HepG2 (cell line): ENCODE measurements at regions not wholly inside any gene's neighbourhood (a gene's known extent, or its start where the extent isn't known, plus 50 kb on each side); places are given as distances from the start of the nearest gene placed in this dataset.

Source experiments
- ATAC-seq: fragments of 200-7000 bp; cut with Tn5 transposase; 3 replicates; pipeline ENCODE4 v1.9.1; 2020; ENCODE audit warnings: mild to moderate bottlenecking, moderate library complexity
- BruUV-seq: library from RNA; stranded (reverse); fragments of 400-500 nt; replicated peaks from 2 replicates; lab custom pipeline; 2021; lab: Mats Ljungman, UMichigan
- CTCF ChIA-PET: fragments of 300-600 bp; formaldehyde crosslinking; extraction: SDS; loops from one replicate; lab custom pipeline; 2021; ENCODE audit warnings: low total read pairs, inconsistent platforms, low intra/inter-chr PET ratio; lab: Yijun Ruan, JAX
- POLR2A ChIA-PET: fragments of 350-600 bp; sonication (Branson Sonifier 250); formaldehyde crosslinking; loops from one replicate; lab custom pipeline; 2020; ENCODE audit warnings: antibody characterized with exemption, inconsistent platforms; lab: Yijun Ruan, JAX
- DNase-seq: peaks from one replicate; pipeline ENCODE4 v3.0.0-alpha.2; 2015; ENCODE audit warnings: low spot score
- FAIRE-seq: peaks from 3 replicates; lab custom pipeline; 2011; peaks lifted over from hg19 to GRCh38; lab: Jason Lieb, UNC
- H2AFZ ChIP-seq: one replicate; pipeline ENCODE4 v1.6.1; 2011; ENCODE audit warnings: low read length, inconsistent platforms
- H3K27ac ChIP-seq: fragments of 300-600 bp; 3 replicates; pipeline ENCODE4 v1.8.0; 2011; ENCODE audit warnings: mixed run types, mild to moderate bottlenecking, mixed read lengths, low read length, inconsistent platforms; ENCODE audit not compliant: insufficient read depth; ENCODE audit errors: extremely low read length
- H3K27me3 ChIP-seq, 2 experiments: fragments of 200-600 bp in 1 of 2; 2 replicates in 1 of 2; 3 replicates in 1 of 2; pipeline versions ENCODE4 v1.6.0 to v1.8.0; 2011; ENCODE audit warnings: low read length in 2 of 2, mild to moderate bottlenecking in 2 of 2, moderate library complexity in 2 of 2, inconsistent platforms in 1 of 2; ENCODE audit not compliant: insufficient read depth in 2 of 2, control insufficient read depth in 1 of 2
- H3K36me3 ChIP-seq, 2 experiments: fragments of 200-600 bp in 1 of 2; replicated peaks in 1 of 2; 2 replicates in 1 of 2; 3 replicates in 1 of 2; pipeline versions ENCODE4 v1.5.1 to v1.8.0; 2011; ENCODE audit warnings: low read length in 2 of 2, inconsistent platforms in 1 of 2; ENCODE audit not compliant: insufficient read depth in 2 of 2, control insufficient read depth in 1 of 2
- H3K4me1 ChIP-seq: 2 replicates; pipeline ENCODE4 v1.5.1; 2012; ENCODE audit warnings: low read length, inconsistent platforms; ENCODE audit not compliant: insufficient read depth
- H3K4me2 ChIP-seq: 2 replicates; pipeline ENCODE4 v1.6.0; 2011; ENCODE audit warnings: low read depth, low read length, inconsistent platforms
- H3K4me3 ChIP-seq, 3 experiments: fragments of 200-600 bp in 1 of 3; sonication (generic), shearing (Covaris generic) in 1 of 3; replicated peaks in 1 of 3; 2 replicates each; pipeline ENCODE4 v1.5.1; 2011 to 2016; ENCODE audit warnings: low read length in 3 of 3, inconsistent platforms in 2 of 3, low read depth in 2 of 3, mild to moderate bottlenecking in 2 of 3, control low read depth in 1 of 3, mixed read lengths in 1 of 3; ENCODE audit not compliant: insufficient read depth in 1 of 3
- H3K79me2 ChIP-seq: one replicate; pipeline ENCODE4 v1.6.1; 2011; ENCODE audit warnings: low read length, inconsistent platforms; ENCODE audit not compliant: insufficient read depth
- H3K9ac ChIP-seq: 2 replicates; pipeline ENCODE4 v1.6.0; 2011; ENCODE audit warnings: mild to moderate bottlenecking, low read depth, low read length, inconsistent platforms; ENCODE audit not compliant: insufficient read depth
- H3K9me3 ChIP-seq: 2 replicates; pipeline ENCODE4 v1.5.1; 2012; ENCODE audit warnings: mild to moderate bottlenecking, low read length
- H4K20me1 ChIP-seq: 2 replicates; pipeline ENCODE4 v1.6.0; 2011; ENCODE audit warnings: inconsistent platforms, mild to moderate bottlenecking, low read length, moderate library complexity; ENCODE audit not compliant: insufficient read depth
- MYPOP ChIP-seq: sonication (generic); formaldehyde crosslinking; IDR thresholded peaks from 2 replicates; pipeline ENCODE4 v1.8.1; 2023; ENCODE audit warnings: mild to moderate bottlenecking, moderate library complexity, missing genetic modification reagents
- NCOA5 ChIP-seq: sonication (generic); formaldehyde crosslinking; IDR thresholded peaks from 2 replicates; pipeline ENCODE4 v1.4.0; 2020; ENCODE audit warnings: missing genetic modification reagents
- THAP8 ChIP-seq: sonication (generic); formaldehyde crosslinking; IDR thresholded peaks from 2 replicates; pipeline ENCODE4 v1.5.1; 2020; ENCODE audit warnings: missing genetic modification reagents, mild to moderate bottlenecking, borderline replicate concordance
- ZNF407 ChIP-seq: sonication (generic); formaldehyde crosslinking; IDR thresholded peaks from one replicate; pipeline ENCODE4 v1.5.1; 2020; ENCODE audit warnings: mild to moderate bottlenecking, missing genetic modification reagents; ENCODE audit errors: not compliant biosample characterization
- ZNF709 ChIP-seq: sonication (generic); formaldehyde crosslinking; IDR thresholded peaks from 2 replicates; pipeline ENCODE4 v1.5.0; 2020; ENCODE audit warnings: mild to moderate bottlenecking, missing genetic modification reagents
- WGBS: methylation state at CpG from one replicate; pipeline ENCODE4 v1.1.6; 2017; ENCODE audit warnings: low lambda C conversion rate; 5-methylcytosine and 5-hydroxymethylcytosine counted together
- in situ Hi-C: cut with HindIII; loops from 2 replicates; pipeline ENCODE4 v1.10.0; 2017; ENCODE audit warnings: low pct_unique_long_range_greater_than_20kb; ENCODE audit not compliant: extremely low pct_ligation_motif_present
- intact Hi-C: fragments of 100-400 bp; cut with micrococcal nuclease; formaldehyde crosslinking; loops from one replicate; pipeline ENCODE4 v1.10.0; 2022; ENCODE audit not compliant: unreplicated experiment
- TF ChIP-seq, protein P1 (sequence below): sonication (generic); formaldehyde crosslinking; IDR thresholded peaks from 2 replicates; pipeline ENCODE4 v1.4.0; 2020; ENCODE audit warnings: low read depth, mild to moderate bottlenecking, missing genetic modification reagents
- TF ChIP-seq, protein P2 (sequence below): sonication (generic); formaldehyde crosslinking; conservative IDR thresholded peaks from 2 replicates; pipeline ENCODE4 v1.8.0; 2022; ENCODE audit warnings: low read depth, missing genetic modification reagents
- TF ChIP-seq, protein P3 (sequence below): sonication (generic); formaldehyde crosslinking; IDR thresholded peaks from 2 replicates; pipeline ENCODE4 v1.5.0; 2020; ENCODE audit warnings: missing genetic modification reagents, mild to moderate bottlenecking, borderline replicate concordance

DNA sequence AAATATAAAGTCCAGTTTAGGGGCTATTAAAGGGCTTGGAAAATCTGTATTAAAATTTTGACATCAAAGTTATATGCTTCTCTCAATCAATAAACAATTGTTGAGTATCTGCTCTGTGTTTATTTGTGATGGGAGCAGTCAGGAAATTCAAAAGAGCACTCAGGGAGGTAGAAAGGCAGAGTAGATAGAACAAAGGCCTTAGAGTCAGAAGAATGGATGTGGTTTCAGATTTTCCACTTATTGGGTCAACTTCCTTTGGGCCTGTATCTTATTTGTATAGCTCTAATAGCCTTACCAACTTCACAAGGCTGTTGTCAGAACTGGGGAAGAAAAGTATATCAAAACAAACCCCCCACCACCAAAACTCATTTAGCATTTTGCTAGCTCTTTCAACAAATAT, 302.6 kb downstream of the SPRY2 start (continued):
- TF ChIP-seq, protein P1, sequence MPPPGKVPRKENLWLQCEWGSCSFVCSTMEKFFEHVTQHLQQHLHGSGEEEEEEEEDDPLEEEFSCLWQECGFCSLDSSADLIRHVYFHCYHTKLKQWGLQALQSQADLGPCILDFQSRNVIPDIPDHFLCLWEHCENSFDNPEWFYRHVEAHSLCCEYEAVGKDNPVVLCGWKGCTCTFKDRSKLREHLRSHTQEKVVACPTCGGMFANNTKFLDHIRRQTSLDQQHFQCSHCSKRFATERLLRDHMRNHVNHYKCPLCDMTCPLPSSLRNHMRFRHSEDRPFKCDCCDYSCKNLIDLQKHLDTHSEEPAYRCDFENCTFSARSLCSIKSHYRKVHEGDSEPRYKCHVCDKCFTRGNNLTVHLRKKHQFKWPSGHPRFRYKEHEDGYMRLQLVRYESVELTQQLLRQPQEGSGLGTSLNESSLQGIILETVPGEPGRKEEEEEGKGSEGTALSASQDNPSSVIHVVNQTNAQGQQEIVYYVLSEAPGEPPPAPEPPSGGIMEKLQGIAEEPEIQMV (CRISPR knock-in tag), result no peak
- no peak for TF ChIP-seq THAP8 (CRISPR knock-in tag)

- no peaks in the 10 kb centered on the region for H3K27me3 ChIP-seq
- FAIRE-seq (no peak), ATAC-seq (no peak), DNase-seq (no peak)
- ChIA-PET POLR2A (no interaction called here), CTCF (no interaction called here)
- in situ Hi-C loops, result no loop called here
- no peaks in the 10 kb centered on the region for H4K20me1 ChIP-seq
- no peak overlapping the region for H3K4me3 ChIP-seq
- BruUV-seq, result no TSS peak
- no peaks in the 10 kb centered on the region for H3K79me2 ChIP-seq
- H3K9me3 ChIP-seq, result no peaks in the 10 kb centered on the region; the same call in 1 of the 2 replicates
- WGBS, result 0% methylated on average over 2 of the region's 2 CpGs
- H2AFZ ChIP-seq, result no peak overlapping the region
- intact Hi-C loops, result no loop called here
- H3K4me2 ChIP-seq, result no peak overlapping the region
- H3K36me3 ChIP-seq, result no peaks in the 10 kb centered on the region
- no peaks in the 10 kb centered on the region for H3K4me1 ChIP-seq
- H3K9ac ChIP-seq, result no peak overlapping the region
- no peak overlapping the region for H3K27ac ChIP-seq
- no peak for TF ChIP-seq NCOA5 (CRISPR knock-in tag)
- TF ChIP-seq ZNF407 (CRISPR knock-in tag), result no peak
- no peak for TF ChIP-seq ZNF709
- TF ChIP-seq MYPOP (CRISPR knock-in tag), result no peak
- TF ChIP-seq, protein P2, sequence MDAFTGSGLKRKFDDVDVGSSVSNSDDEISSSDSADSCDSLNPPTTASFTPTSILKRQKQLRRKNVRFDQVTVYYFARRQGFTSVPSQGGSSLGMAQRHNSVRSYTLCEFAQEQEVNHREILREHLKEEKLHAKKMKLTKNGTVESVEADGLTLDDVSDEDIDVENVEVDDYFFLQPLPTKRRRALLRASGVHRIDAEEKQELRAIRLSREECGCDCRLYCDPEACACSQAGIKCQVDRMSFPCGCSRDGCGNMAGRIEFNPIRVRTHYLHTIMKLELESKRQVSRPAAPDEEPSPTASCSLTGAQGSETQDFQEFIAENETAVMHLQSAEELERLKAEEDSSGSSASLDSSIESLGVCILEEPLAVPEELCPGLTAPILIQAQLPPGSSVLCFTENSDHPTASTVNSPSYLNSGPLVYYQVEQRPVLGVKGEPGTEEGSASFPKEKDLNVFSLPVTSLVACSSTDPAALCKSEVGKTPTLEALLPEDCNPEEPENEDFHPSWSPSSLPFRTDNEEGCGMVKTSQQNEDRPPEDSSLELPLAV (CRISPR knock-in tag), result no peak
- TF ChIP-seq, protein P3, sequence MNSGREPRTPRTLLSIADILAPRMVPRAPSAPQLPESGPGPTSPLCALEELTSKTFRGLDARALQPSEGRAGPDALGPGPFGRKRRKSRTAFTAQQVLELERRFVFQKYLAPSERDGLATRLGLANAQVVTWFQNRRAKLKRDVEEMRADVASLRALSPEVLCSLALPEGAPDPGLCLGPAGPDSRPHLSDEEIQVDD, result no peak
These were observed 303.4 kb downstream of the SPRY2 start for GRCh38 chr13:80037505-80037888.
